GM12891 (cell line): ENCODE measurements at regions not wholly inside any gene's neighbourhood (a gene's known extent, or its start where the extent isn't known, plus 50 kb on each side); places are given as distances from the start of the nearest gene placed in this dataset.

Experiments used
- POLR2A ChIP-seq: IDR thresholded peaks from 2 replicates; pipeline ENCODE4 v1.6.1; 2011; ENCODE audit warnings: low read depth, low read length, control low read depth
- POLR2AphosphoS5 ChIP-seq: IDR thresholded peaks from 2 replicates; pipeline ENCODE4 v1.6.1; 2011; ENCODE audit warnings: low read depth, low read length, control low read depth

GRCh38 chr10:89924261-89924660 is 222.9 kb downstream of the KIF20B start:
- TF ChIP-seq POLR2A (no peak), POLR2AphosphoS5 (no peak)
